Activated naive CD8-positive, alpha-beta T cell treated with anti-CD3 and anti-CD28 coated beads, Interleukin-2, amount 10 ng/mL, durations not matched to agents 7 days and 5 days (primary cell): ENCODE measurements at regions not wholly inside any gene's neighbourhood (a gene's known extent, or its start where the extent isn't known, plus 50 kb on each side); places are given as distances from the start of the nearest gene placed in this dataset.
"Not testable (repeated sequence)": the region's sequence is repeated elsewhere in the genome, so short reads cannot be mapped to it uniquely, and the experiment has no call there.

Experiments used
- ATAC-seq: fragments of 150-1000 bp; cut with Tn5 transposase; one replicate; pipeline ENCODE4 v1.10.0; 2021; ENCODE audit warnings: low read depth, moderate library complexity
- POLR2A ChIA-PET: fragments of 350-600 bp; sonication (Branson Sonifier 250); formaldehyde crosslinking; loops from one replicate; lab custom pipeline; 2021; ENCODE audit warnings: antibody characterized with exemption; lab: Charles Lee
- DNase-seq: peaks from one replicate; pipeline ENCODE4 v3.0.0; 2021
- H3K27ac Mint-ChIP-seq: one replicate; pipeline ENCODE4 v1.8.0; 2022; ENCODE audit warnings: mild to moderate bottlenecking, mixed read lengths
- H3K27me3 Mint-ChIP-seq: one replicate; pipeline ENCODE4 v1.8.0; 2022; ENCODE audit warnings: mild to moderate bottlenecking, moderate library complexity, mixed read lengths
- H3K36me3 Mint-ChIP-seq: one replicate; pipeline ENCODE4 v1.8.0; 2021; ENCODE audit warnings: mild to moderate bottlenecking, mixed read lengths
- H3K4me1 Mint-ChIP-seq: one replicate; pipeline ENCODE4 v1.8.0; 2021; ENCODE audit warnings: mixed read lengths
- H3K4me3 Mint-ChIP-seq: one replicate; pipeline ENCODE4 v1.8.0; 2022; ENCODE audit warnings: mild to moderate bottlenecking, moderate library complexity, mixed read lengths
- H3K9me3 Mint-ChIP-seq: one replicate; pipeline ENCODE4 v1.8.0; 2021; ENCODE audit warnings: mixed read lengths

- H3K4me3 Mint-ChIP-seq, result no peak overlapping the region
- H3K27ac Mint-ChIP-seq, result no peak overlapping the region
- H3K9me3 Mint-ChIP-seq, result peaks cover 4% of the 10 kb centered on the region
- H3K36me3 Mint-ChIP-seq, result no peaks in the 10 kb centered on the region
- DNase-seq (no peak), ATAC-seq (no peak)
- H3K27me3 Mint-ChIP-seq, result no peaks in the 10 kb centered on the region
- no peaks in the 10 kb centered on the region for H3K4me1 Mint-ChIP-seq
- POLR2A ChIA-PET, result no interaction called here
Observed at GRCh38 chr3:106837616-106838015, 539.6 kb upstream of the CCDC54 start.

- H3K9me3 Mint-ChIP-seq, result peaks cover 4% of the 10 kb centered on the region
- ATAC-seq (no peak), DNase-seq (no peak)
- H3K27me3 Mint-ChIP-seq, result no peaks in the 10 kb centered on the region
- H3K27ac Mint-ChIP-seq, result no peak overlapping the region
- H3K36me3 Mint-ChIP-seq, result no peaks in the 10 kb centered on the region
- H3K4me3 Mint-ChIP-seq, result no peak overlapping the region
- H3K4me1 Mint-ChIP-seq, result no peaks in the 10 kb centered on the region
- POLR2A ChIA-PET, result no interaction called here
Observed at GRCh38 chr3:106839576-106840280, 537.5 kb upstream of the CCDC54 start.

- Mint-ChIP-seq H3K36me3 (no peaks in the 10 kb centered on the region), H3K4me1 (no peaks in the 10 kb centered on the region), H3K4me3 (no peak overlapping the region), H3K9me3 (peaks cover 4% of the 10 kb centered on the region), H3K27ac (no peak overlapping the region), H3K27me3 (no peaks in the 10 kb centered on the region)
- ATAC-seq (no peak), DNase-seq (no peak)
- POLR2A ChIA-PET, result no interaction called here
Observed at GRCh38 chr3:106840319-106840718, 536.9 kb upstream of the CCDC54 start.

GRCh38 chr3:106842151-106842550 is 535.1 kb upstream of the CCDC54 start:
- no peaks in the 10 kb centered on the region for H3K4me1 Mint-ChIP-seq
- POLR2A ChIA-PET, result no interaction called here
- ATAC-seq (no peak), DNase-seq (no peak)
- H3K36me3 Mint-ChIP-seq, result no peaks in the 10 kb centered on the region
- H3K4me3 Mint-ChIP-seq, result no peak overlapping the region
- peaks cover 2% of the 10 kb centered on the region for H3K9me3 Mint-ChIP-seq
- no peak overlapping the region for H3K27ac Mint-ChIP-seq
- H3K27me3 Mint-ChIP-seq, result no peaks in the 10 kb centered on the region

GRCh38 chr3:106844638-106845037 is 532.6 kb upstream of the CCDC54 start:
- DNase-seq, result no peak
- no peaks in the 10 kb centered on the region for H3K9me3 Mint-ChIP-seq
- POLR2A ChIA-PET, result no interaction called here
- ATAC-seq, result no peak
- H3K27ac Mint-ChIP-seq, result no peak overlapping the region
- no peaks in the 10 kb centered on the region for H3K4me1 Mint-ChIP-seq
- H3K36me3 Mint-ChIP-seq, result no peaks in the 10 kb centered on the region
- H3K27me3 Mint-ChIP-seq, result no peaks in the 10 kb centered on the region
- no peak overlapping the region for H3K4me3 Mint-ChIP-seq

GRCh38 chr3:106848099-106848498 is 529.1 kb upstream of the CCDC54 start:
- Mint-ChIP-seq H3K27ac (no peak overlapping the region), H3K36me3 (no peaks in the 10 kb centered on the region), H3K4me1 (no peaks in the 10 kb centered on the region), H3K9me3 (no peaks in the 10 kb centered on the region), H3K4me3 (no peak overlapping the region), H3K27me3 (no peaks in the 10 kb centered on the region)
- no peak for DNase-seq
- POLR2A ChIA-PET, result no interaction called here
- ATAC-seq, result no peak

- Mint-ChIP-seq H3K27ac (no peak overlapping the region), H3K27me3 (no peaks in the 10 kb centered on the region), H3K4me1 (no peaks in the 10 kb centered on the region), H3K9me3 (no peaks in the 10 kb centered on the region), H3K4me3 (no peak overlapping the region), H3K36me3 (no peaks in the 10 kb centered on the region)
- ATAC-seq, result no peak
- POLR2A ChIA-PET, result no interaction called here
- DNase-seq, result no peak
Observed at GRCh38 chr3:106850437-106850836, 526.8 kb upstream of the CCDC54 start.

GRCh38 chr3:106858321-106858720 is 518.9 kb upstream of the CCDC54 start:
- H3K27ac Mint-ChIP-seq, H3K27me3 Mint-ChIP-seq: not testable (repeated sequence)

GRCh38 chr3:106860182-106860581 is 517.1 kb upstream of the CCDC54 start:
- Mint-ChIP-seq H3K36me3 (no peaks in the 10 kb centered on the region), H3K27ac (no peak overlapping the region), H3K4me3 (no peak overlapping the region), H3K4me1 (no peaks in the 10 kb centered on the region), H3K9me3 (no peaks in the 10 kb centered on the region), H3K27me3 (peaks cover 4% of the 10 kb centered on the region)
- ATAC-seq, result no peak
- POLR2A ChIA-PET, result no interaction called here
- no peak for DNase-seq

More at GRCh38 chr3:106858321-106858720, 518.9 kb upstream of the CCDC54 start:
- H3K4me3 Mint-ChIP-seq, H3K4me1 Mint-ChIP-seq, H3K36me3 Mint-ChIP-seq, DNase-seq, ATAC-seq, H3K9me3 Mint-ChIP-seq, POLR2A ChIA-PET: not testable (repeated sequence)

GRCh38 chr3:106862067-106862466 is 515.2 kb upstream of the CCDC54 start:
- ATAC-seq (no peak), DNase-seq (no peak)
- Mint-ChIP-seq H3K27ac (no peak overlapping the region), H3K9me3 (no peaks in the 10 kb centered on the region), H3K4me1 (no peaks in the 10 kb centered on the region), H3K4me3 (no peak overlapping the region), H3K36me3 (no peaks in the 10 kb centered on the region), H3K27me3 (peaks cover 4% of the 10 kb centered on the region)
- POLR2A ChIA-PET, result no interaction called here

GRCh38 chr3:106877627-106878026 is 499.6 kb upstream of the CCDC54 start:
- Mint-ChIP-seq H3K4me3 (no peak overlapping the region), H3K9me3 (no peaks in the 10 kb centered on the region), H3K27ac (no peak overlapping the region), H3K4me1 (peaks cover 1% of the 10 kb centered on the region), H3K27me3 (peaks cover 2% of the 10 kb centered on the region), H3K36me3 (no peaks in the 10 kb centered on the region)
- DNase-seq (no peak), ATAC-seq (no peak)
- POLR2A ChIA-PET, result no interaction called here

GRCh38 chr3:106880206-106880605 is 497.0 kb upstream of the CCDC54 start:
- no peaks in the 10 kb centered on the region for H3K9me3 Mint-ChIP-seq
- H3K4me3 Mint-ChIP-seq, result no peak overlapping the region
- DNase-seq (no peak), ATAC-seq (no peak)
- no peaks in the 10 kb centered on the region for H3K36me3 Mint-ChIP-seq
- POLR2A ChIA-PET, result no interaction called here
- peaks cover 2% of the 10 kb centered on the region for H3K27me3 Mint-ChIP-seq
- H3K4me1 Mint-ChIP-seq, result peaks cover 1% of the 10 kb centered on the region
- H3K27ac Mint-ChIP-seq, result no peak overlapping the region

- DNase-seq (no peak), ATAC-seq (no peak)
- no peaks in the 10 kb centered on the region for H3K36me3 Mint-ChIP-seq
- no peak overlapping the region for H3K4me3 Mint-ChIP-seq
- peaks cover 1% of the 10 kb centered on the region for H3K4me1 Mint-ChIP-seq
- H3K27ac Mint-ChIP-seq, result no peak overlapping the region
- H3K9me3 Mint-ChIP-seq, result no peaks in the 10 kb centered on the region
- H3K27me3 Mint-ChIP-seq, result peaks cover 2% of the 10 kb centered on the region
- POLR2A ChIA-PET, result no interaction called here
Observed at GRCh38 chr3:106881186-106881585, 496.1 kb upstream of the CCDC54 start.

- DNase-seq (no peak), ATAC-seq (no peak)
- POLR2A ChIA-PET, result no interaction called here
- Mint-ChIP-seq H3K36me3 (no peaks in the 10 kb centered on the region), H3K27ac (no peak overlapping the region), H3K9me3 (no peaks in the 10 kb centered on the region), H3K4me1 (peaks cover 1% of the 10 kb centered on the region), H3K4me3 (no peak overlapping the region), H3K27me3 (no peaks in the 10 kb centered on the region)
Observed at GRCh38 chr3:106882297-106882696, 494.9 kb upstream of the CCDC54 start.
